ENCODE measurements at regions not wholly inside any gene's neighbourhood (a gene's known extent, or its start where the extent isn't known, plus 50 kb on each side); places are given as distances from the start of the nearest gene placed in this dataset.

DNA sequence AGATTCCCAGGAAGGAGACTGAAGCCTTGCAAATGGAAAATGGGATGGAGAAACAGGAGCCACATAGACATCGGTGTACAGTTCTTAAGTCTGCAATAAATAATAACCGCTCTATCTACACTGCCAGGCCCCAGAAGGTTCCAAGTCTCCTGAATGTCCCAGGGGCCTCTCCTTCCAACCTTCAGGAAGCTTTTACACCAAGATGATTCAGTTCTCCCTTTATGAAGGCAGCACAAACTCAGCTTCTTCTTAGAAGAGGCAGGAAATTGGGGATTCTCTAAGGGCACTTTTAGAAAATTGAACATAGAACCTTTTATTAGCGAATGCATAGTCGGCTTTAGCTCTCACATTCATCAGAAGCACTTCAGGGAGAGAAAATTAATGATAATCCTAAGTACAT, 130.8 kb upstream of the LYZL1 start:
- DNase-seq (ENCODE audit: low read depth) = no peak
- TF ChIP-seq, protein P1, sequence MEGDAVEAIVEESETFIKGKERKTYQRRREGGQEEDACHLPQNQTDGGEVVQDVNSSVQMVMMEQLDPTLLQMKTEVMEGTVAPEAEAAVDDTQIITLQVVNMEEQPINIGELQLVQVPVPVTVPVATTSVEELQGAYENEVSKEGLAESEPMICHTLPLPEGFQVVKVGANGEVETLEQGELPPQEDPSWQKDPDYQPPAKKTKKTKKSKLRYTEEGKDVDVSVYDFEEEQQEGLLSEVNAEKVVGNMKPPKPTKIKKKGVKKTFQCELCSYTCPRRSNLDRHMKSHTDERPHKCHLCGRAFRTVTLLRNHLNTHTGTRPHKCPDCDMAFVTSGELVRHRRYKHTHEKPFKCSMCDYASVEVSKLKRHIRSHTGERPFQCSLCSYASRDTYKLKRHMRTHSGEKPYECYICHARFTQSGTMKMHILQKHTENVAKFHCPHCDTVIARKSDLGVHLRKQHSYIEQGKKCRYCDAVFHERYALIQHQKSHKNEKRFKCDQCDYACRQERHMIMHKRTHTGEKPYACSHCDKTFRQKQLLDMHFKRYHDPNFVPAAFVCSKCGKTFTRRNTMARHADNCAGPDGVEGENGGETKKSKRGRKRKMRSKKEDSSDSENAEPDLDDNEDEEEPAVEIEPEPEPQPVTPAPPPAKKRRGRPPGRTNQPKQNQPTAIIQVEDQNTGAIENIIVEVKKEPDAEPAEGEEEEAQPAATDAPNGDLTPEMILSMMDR (IDR thresholded peaks at IDR 0.05; ENCODE audit: low read depth, low read length, missing control alignments) = no peak

DNA sequence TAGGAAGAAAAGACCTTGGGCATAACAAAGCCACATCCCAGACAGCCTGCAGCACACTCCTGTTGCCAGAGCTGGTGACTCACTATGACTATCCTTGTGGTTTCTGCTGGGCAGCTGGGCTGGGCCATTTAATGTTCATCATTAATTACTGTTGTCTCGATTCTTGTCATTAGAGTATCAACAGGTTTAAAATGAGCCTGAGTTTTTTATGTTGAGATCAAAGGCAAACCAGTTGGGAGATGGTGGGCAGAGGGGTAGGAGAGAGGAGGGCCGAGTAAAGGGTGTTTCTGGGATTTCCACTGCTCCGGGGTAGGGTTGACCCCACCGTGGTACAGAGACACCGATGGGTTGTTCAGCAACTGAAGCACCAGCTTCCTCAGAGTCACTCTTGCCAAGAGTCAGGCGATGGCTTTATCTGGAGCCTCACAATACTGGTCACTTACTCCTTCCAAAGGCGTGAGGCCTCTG, 128.7 kb upstream of the LYZL1 start:
- TF ChIP-seq, protein P1 (IDR thresholded peaks at IDR 0.05; ENCODE audit: low read depth, low read length, missing control alignments) = no peak
- DNase-seq (ENCODE audit: low read depth) = no peak
- no peak overlapping the region for H3K4me3 ChIP-seq (ENCODE audit: low read depth, low read length)

More for the DNA sequence above, 130.8 kb upstream of the LYZL1 start:
- no peak overlapping the region for H3K4me3 ChIP-seq (ENCODE audit: low read depth, low read length)

DNA sequence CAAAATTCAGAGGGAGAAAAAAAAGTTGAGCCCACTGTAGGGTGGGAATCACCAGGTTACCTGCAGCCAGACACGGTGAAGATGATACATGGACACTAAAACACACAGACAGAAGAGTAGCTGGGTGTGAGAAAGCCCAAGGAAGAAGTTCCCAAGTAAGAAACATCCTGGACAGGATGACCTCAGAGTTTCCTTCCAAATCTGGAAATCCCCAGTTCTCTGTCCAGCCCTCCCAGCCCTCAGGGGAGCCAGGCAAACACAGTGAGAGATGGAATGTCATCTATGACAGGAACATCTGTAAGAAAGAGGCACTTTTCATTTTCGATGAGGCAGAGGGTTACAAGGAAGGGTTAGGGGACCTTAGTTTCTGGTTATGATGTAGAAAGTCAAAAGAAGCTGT, 125.1 kb upstream of the LYZL1 start:
- no peak overlapping the region for H3K4me3 ChIP-seq (ENCODE audit: low read depth, low read length)
- DNase-seq (ENCODE audit: low read depth) = no peak
- TF ChIP-seq, protein P1 (IDR thresholded peaks at IDR 0.05; ENCODE audit: low read depth, low read length, missing control alignments) = no peak

DNA sequence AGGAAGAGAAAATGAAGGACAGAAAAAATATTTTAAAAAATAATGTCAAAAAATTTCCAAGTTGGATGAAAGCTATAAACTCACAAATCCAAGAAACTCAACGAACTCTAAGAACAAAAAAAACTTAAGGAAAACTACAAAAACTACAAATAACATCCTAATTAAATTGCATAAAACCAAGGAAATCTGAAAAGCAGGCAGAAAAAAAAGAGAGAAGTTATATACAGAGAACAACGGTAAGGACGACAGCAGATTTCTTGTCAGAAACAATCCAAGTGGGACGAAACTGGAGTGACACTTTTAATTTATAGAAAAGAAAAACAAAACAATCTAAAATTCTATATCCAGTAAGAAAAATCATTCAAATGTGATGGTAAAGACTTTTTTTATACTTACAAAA, 122.2 kb upstream of the LYZL1 start:
- TF ChIP-seq, protein P1 (IDR thresholded peaks at IDR 0.05; ENCODE audit: low read depth, low read length, missing control alignments) = no peak
- DNase-seq (ENCODE audit: low read depth) = no peak
- no peak overlapping the region for H3K4me3 ChIP-seq (ENCODE audit: low read depth, low read length)

DNA sequence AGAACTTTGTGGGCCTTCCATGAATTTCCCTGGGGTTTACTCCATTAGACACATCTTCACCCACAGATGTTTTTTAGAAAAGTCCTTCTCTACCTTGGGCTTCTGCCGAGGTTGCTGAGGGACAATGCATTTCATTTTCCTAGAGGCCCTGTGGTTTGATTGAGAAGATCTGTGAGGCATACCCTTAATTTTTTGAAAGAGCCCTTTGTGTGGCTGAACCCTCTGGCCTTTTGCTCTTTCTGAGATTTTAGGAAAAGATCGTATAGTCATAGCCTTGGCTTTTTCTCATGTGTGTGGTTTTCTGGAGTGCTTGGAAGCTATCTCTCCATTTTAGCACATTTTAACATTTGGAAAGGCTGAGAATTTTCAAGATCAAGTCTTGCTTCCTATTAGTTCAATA, 119.8 kb upstream of the LYZL1 start:
- TF ChIP-seq, protein P1 (IDR thresholded peaks at IDR 0.05; ENCODE audit: low read depth, low read length, missing control alignments) = no peak
- H3K4me3 ChIP-seq (ENCODE audit: low read depth, low read length) = no peak overlapping the region
- no peak for DNase-seq (ENCODE audit: low read depth)

DNA sequence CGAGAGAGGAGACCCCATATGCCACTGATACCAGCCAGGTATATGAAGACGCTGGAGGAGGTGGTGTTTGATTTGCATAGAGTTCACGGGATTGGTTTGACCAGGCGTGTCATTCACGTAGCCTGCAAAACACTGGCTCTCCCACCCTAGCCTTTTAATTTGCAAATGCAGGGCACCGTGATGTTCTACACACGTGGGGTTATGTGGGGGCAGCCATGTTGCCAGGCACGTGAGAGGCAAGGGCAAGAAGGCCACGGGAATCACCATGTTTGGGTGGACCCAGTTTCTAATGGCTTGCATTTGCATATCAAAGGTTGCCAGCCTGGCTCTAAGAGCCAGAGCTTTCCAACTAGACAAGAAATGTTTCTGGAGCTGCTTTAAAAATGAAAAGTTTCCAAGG, 117.2 kb upstream of the LYZL1 start:
- no peak for DNase-seq (ENCODE audit: low read depth)
- TF ChIP-seq, protein P1 (IDR thresholded peaks at IDR 0.05; ENCODE audit: low read depth, low read length, missing control alignments) = no peak
- H3K4me3 ChIP-seq (ENCODE audit: low read depth, low read length) = no peak overlapping the region

DNA sequence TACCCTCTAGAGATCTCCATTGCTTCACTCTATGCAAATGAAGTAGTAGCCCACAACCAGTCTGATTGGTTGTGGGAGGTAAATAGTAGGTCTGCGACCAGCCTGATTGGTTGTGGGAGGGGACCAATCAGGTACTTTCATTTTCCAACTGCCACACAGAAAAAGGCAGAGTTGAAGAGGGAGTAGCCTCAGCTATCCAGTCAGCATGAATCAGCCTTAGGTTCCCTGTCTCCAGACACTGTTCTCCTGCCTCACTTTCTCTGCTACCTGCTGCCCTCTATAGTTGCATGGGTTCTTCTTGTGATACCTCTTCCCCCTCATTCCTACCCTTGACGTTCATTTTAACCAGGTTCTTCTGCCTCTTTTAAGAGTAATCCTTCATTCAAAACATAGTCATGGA, 114.5 kb upstream of the LYZL1 start:
- no peak overlapping the region for H3K4me3 ChIP-seq (ENCODE audit: low read depth, low read length)
- no peak for DNase-seq (ENCODE audit: low read depth)
- TF ChIP-seq, protein P1 (IDR thresholded peaks at IDR 0.05; ENCODE audit: low read depth, low read length, missing control alignments) = no peak
